HG03342 (cell line): ENCODE measurements at regions not wholly inside any gene's neighbourhood (a gene's known extent, or its start where the extent isn't known, plus 50 kb on each side); places are given as distances from the start of the nearest gene placed in this dataset.
"Not testable (repeated sequence)": the region's sequence is repeated elsewhere in the genome, so short reads cannot be mapped to it uniquely, and the experiment has no call there.

Experiments used
- ATAC-seq: cut with Tn5 transposase; IDR thresholded peaks from one replicate; pipeline ENCODE4 v1.9.1; 2021; ENCODE audit warnings: mild to moderate bottlenecking, moderate library complexity; ENCODE audit not compliant: unreplicated experiment

- ATAC-seq: no peak
These were observed 133.7 kb upstream of the EDIL3 start for GRCh38 chr5:84518370-84518769.

- no peak for ATAC-seq
These were observed 121.9 kb upstream of the EDIL3 start for GRCh38 chr5:84506625-84507024.

- no peak for ATAC-seq
These were observed 109.8 kb upstream of the EDIL3 start for GRCh38 chr5:84494453-84494852.

GRCh38 chr5:84487963-84488362 is 103.3 kb upstream of the EDIL3 start:
- no peak for ATAC-seq

GRCh38 chr5:84480873-84481637 is 96.4 kb upstream of the EDIL3 start:
- no peak for ATAC-seq

- ATAC-seq: no peak
These were observed 93.9 kb upstream of the EDIL3 start for GRCh38 chr5:84478603-84479002.

GRCh38 chr5:84477485-84477884 is 92.8 kb upstream of the EDIL3 start:
- ATAC-seq: no peak

GRCh38 chr5:84474126-84474525 is 89.4 kb upstream of the EDIL3 start:
- no peak for ATAC-seq

- ATAC-seq: no peak
These were observed 68.7 kb upstream of the EDIL3 start for GRCh38 chr5:84453405-84453804.

GRCh38 chr5:84450617-84451414 is 66.1 kb upstream of the EDIL3 start:
- no peak for ATAC-seq

GRCh38 chr5:84445049-84445685 is 60.5 kb upstream of the EDIL3 start:
- ATAC-seq: no peak

GRCh38 chr5:84438456-84438855 is 53.8 kb upstream of the EDIL3 start:
- ATAC-seq: no peak

- no peak for ATAC-seq
These were observed 53.1 kb upstream of the EDIL3 start for GRCh38 chr5:84437673-84438315.

- ATAC-seq: no peak
These were observed 52.2 kb upstream of the EDIL3 start for GRCh38 chr5:84436866-84437265.

- ATAC-seq: not testable (repeated sequence)
These were observed 51.2 kb upstream of the EDIL3 start for GRCh38 chr5:84435861-84436346.
